ENCODE measurements at regions not wholly inside any gene's neighbourhood (a gene's known extent, or its start where the extent isn't known, plus 50 kb on each side); places are given as distances from the start of the nearest gene placed in this dataset.

GRCh38 chr5:87103616-87104287, 163.9 kb upstream of the RASA1 start:
- no peak for DNase-seq (ENCODE audit: low read depth in 1 of 2, low spot score in 1 of 2)
- Histone ChIP-seq H3K27ac (no peak overlapping the region), H3K4me1 (ENCODE audit: low read depth) (no peaks in the 10 kb centered on the region), H3K4me3 (no peak overlapping the region), H3K36me3 (no peaks in the 10 kb centered on the region), H3K9me3 (ENCODE audit: low read depth) (no peaks in the 10 kb centered on the region), H3K27me3 (no peaks in the 10 kb centered on the region)
- no peak for TF ChIP-seq CTCF (IDR thresholded peaks at IDR 0.05; ENCODE audit: low read depth, low read length)

GRCh38 chr5:87105577-87105976, 162.1 kb upstream of the RASA1 start:
- no peaks in the 10 kb centered on the region for H3K9me3 ChIP-seq (ENCODE audit: low read depth)
- DNase-seq (ENCODE audit: low read depth in 1 of 2, low spot score in 1 of 2) = no peak
- H3K27me3 ChIP-seq = no peaks in the 10 kb centered on the region
- no peak overlapping the region for H3K4me3 ChIP-seq
- H3K27ac ChIP-seq = no peak overlapping the region
- no peaks in the 10 kb centered on the region for H3K4me1 ChIP-seq (ENCODE audit: low read depth)
- H3K36me3 ChIP-seq = no peaks in the 10 kb centered on the region
- no peak for TF ChIP-seq CTCF (IDR thresholded peaks at IDR 0.05; ENCODE audit: low read depth, low read length)

GRCh38 chr5:87109746-87110145, 157.9 kb upstream of the RASA1 start:
- Histone ChIP-seq H3K4me1 (ENCODE audit: low read depth) (no peaks in the 10 kb centered on the region), H3K36me3 (no peaks in the 10 kb centered on the region), H3K4me3 (no peak overlapping the region), H3K27me3 (no peaks in the 10 kb centered on the region), H3K27ac (no peak overlapping the region), H3K9me3 (ENCODE audit: low read depth) (no peaks in the 10 kb centered on the region)
- TF ChIP-seq CTCF (IDR thresholded peaks at IDR 0.05; ENCODE audit: low read depth, low read length) = no peak
- DNase-seq (ENCODE audit: low read depth in 1 of 2, low spot score in 1 of 2) = no peak

GRCh38 chr5:87110721-87111120, 157.0 kb upstream of the RASA1 start:
- Histone ChIP-seq H3K9me3 (ENCODE audit: low read depth) (no peaks in the 10 kb centered on the region), H3K4me3 (no peak overlapping the region), H3K27me3 (no peaks in the 10 kb centered on the region), H3K4me1 (ENCODE audit: low read depth) (no peaks in the 10 kb centered on the region), H3K27ac (no peak overlapping the region), H3K36me3 (no peaks in the 10 kb centered on the region)
- no peak for DNase-seq (ENCODE audit: low read depth in 1 of 2, low spot score in 1 of 2)
- no peak for TF ChIP-seq CTCF (IDR thresholded peaks at IDR 0.05; ENCODE audit: low read depth, low read length)

- Histone ChIP-seq H3K36me3 (no peaks in the 10 kb centered on the region), H3K4me3 (no peak overlapping the region), H3K4me1 (ENCODE audit: low read depth) (no peaks in the 10 kb centered on the region), H3K27ac (no peak overlapping the region), H3K9me3 (ENCODE audit: low read depth) (no peaks in the 10 kb centered on the region), H3K27me3 (no peaks in the 10 kb centered on the region)
- no peak for TF ChIP-seq CTCF (IDR thresholded peaks at IDR 0.05; ENCODE audit: low read depth, low read length)
- peak in 1 of 2 donors; percentile 62 for DNase-seq (ENCODE audit: low read depth in 1 of 2, low spot score in 1 of 2)
These were observed 153.8 kb upstream of the RASA1 start for GRCh38 chr5:87113861-87114260.

All from cardiac muscle cell (in vitro differentiated cells and primary cell).